Liver (tissue), 8 donors: ENCODE measurements at regions not wholly inside any gene's neighbourhood (a gene's known extent, or its start where the extent isn't known, plus 50 kb on each side); places are given as distances from the start of the nearest gene placed in this dataset.

ENCODE experiments used
- DNase-seq: peaks from one replicate; pipeline ENCODE4 v3.0.0-alpha.2; 2017; ENCODE audit warnings: low spot score
- H3K27ac ChIP-seq, 2 donors: one replicate each; pipeline ENCODE4 v1.7.0; 2013; ENCODE audit warnings: inconsistent platforms in 2 of 2, low read length in 2 of 2, control low read depth in 1 of 2, low read depth in 1 of 2, mild to moderate bottlenecking in 1 of 2
- H3K27me3 ChIP-seq, 4 donors: one replicate each; pipeline versions ENCODE4 v1.6.1 to v1.7.0; 2013; ENCODE audit warnings: low read length in 3 of 4, inconsistent platforms in 1 of 4, mild to moderate bottlenecking in 1 of 4, moderate library complexity in 1 of 4; ENCODE audit not compliant: control insufficient read depth in 4 of 4, insufficient read depth in 4 of 4
- H3K36me3 ChIP-seq, 4 donors: one replicate each; pipeline versions ENCODE4 v1.6.1 to v1.7.0; 2013; ENCODE audit warnings: low read length in 3 of 4, mild to moderate bottlenecking in 3 of 4, low read depth in 1 of 4, moderate library complexity in 1 of 4; ENCODE audit not compliant: control insufficient read depth in 4 of 4, insufficient read depth in 3 of 4
- H3K4me1 ChIP-seq, 4 donors: one replicate each; pipeline versions ENCODE4 v1.6.1 to v1.7.0; 2013; ENCODE audit warnings: low read length in 3 of 4, mild to moderate bottlenecking in 3 of 4, moderate library complexity in 1 of 4; ENCODE audit not compliant: control insufficient read depth in 4 of 4, insufficient read depth in 4 of 4
- H3K4me3 ChIP-seq, 3 donors: one replicate each; pipeline versions ENCODE4 v1.6.1 to v1.7.0; 2013; ENCODE audit warnings: low read length in 3 of 3, control low read depth in 1 of 3, low read depth in 1 of 3, mild to moderate bottlenecking in 1 of 3
- H3K9ac ChIP-seq, 2 donors: one replicate each; pipeline ENCODE4 v1.7.0; 2013; ENCODE audit warnings: low read length in 2 of 2, mild to moderate bottlenecking in 2 of 2, moderate library complexity in 2 of 2, control low read depth in 1 of 2, low read depth in 1 of 2
- H3K9me3 ChIP-seq, 4 donors: one replicate each; pipeline versions ENCODE4 v1.6.1 to v1.7.0; 2013; ENCODE audit warnings: low read length in 3 of 4; ENCODE audit not compliant: control insufficient read depth in 4 of 4
- EGR1 ChIP-seq, 2 donors: IDR thresholded peaks; 2 replicates each; pipeline ENCODE4 v1.6.1; 2016 to 2018; ENCODE audit warnings: antibody characterized with exemption in 2 of 2, low read depth in 2 of 2
- FOXA1 ChIP-seq: IDR thresholded peaks from 2 replicates; pipeline ENCODE4 v1.6.1; 2016; ENCODE audit warnings: antibody characterized with exemption
- FOXA2 ChIP-seq: IDR thresholded peaks from 2 replicates; pipeline ENCODE4 v1.6.1; 2016; ENCODE audit warnings: antibody characterized with exemption
- GABPA ChIP-seq, 2 donors: IDR thresholded peaks in 1 of 2; conservative IDR thresholded peaks in 1 of 2; 2 replicates each; pipeline ENCODE4 v1.6.1; 2016; ENCODE audit warnings: antibody characterized with exemption in 2 of 2, mild to moderate bottlenecking in 1 of 2, moderate library complexity in 1 of 2
- HNF4A ChIP-seq, 2 donors: conservative IDR thresholded peaks; 2 replicates each; pipeline ENCODE4 v1.6.1; 2016; ENCODE audit warnings: antibody characterized with exemption in 2 of 2, mild to moderate bottlenecking in 2 of 2
- HNF4G ChIP-seq: IDR thresholded peaks from 2 replicates; pipeline ENCODE4 v1.6.1; 2016; ENCODE audit warnings: antibody characterized with exemption
- JUND ChIP-seq, 2 donors: IDR thresholded peaks; 2 replicates each; pipeline ENCODE4 v1.6.1; 2016; ENCODE audit warnings: antibody characterized with exemption in 2 of 2
- NR2F2 ChIP-seq: IDR thresholded peaks from 2 replicates; pipeline ENCODE4 v1.6.1; 2016; ENCODE audit warnings: antibody characterized with exemption
- RAD21 ChIP-seq, 2 donors: IDR thresholded peaks; 2 replicates each; pipeline ENCODE4 v1.6.1; 2016; ENCODE audit warnings: antibody characterized with exemption in 2 of 2, mild to moderate bottlenecking in 2 of 2
- RXRA ChIP-seq, 2 donors: IDR thresholded peaks; 2 replicates each; pipeline ENCODE4 v1.6.1; 2017 to 2018; ENCODE audit warnings: antibody characterized with exemption in 2 of 2, mild to moderate bottlenecking in 1 of 2
- SP1 ChIP-seq: IDR thresholded peaks from 2 replicates; pipeline ENCODE4 v1.6.1; 2018; ENCODE audit warnings: antibody characterized with exemption, mild to moderate bottlenecking
- TAF1 ChIP-seq: conservative IDR thresholded peaks from 2 replicates; pipeline ENCODE4 v1.6.1; 2016; ENCODE audit warnings: antibody characterized with exemption, mild to moderate bottlenecking
- YY1 ChIP-seq: IDR thresholded peaks from 2 replicates; pipeline ENCODE4 v1.6.1; 2016; ENCODE audit warnings: antibody characterized with exemption, mild to moderate bottlenecking
- WGBS: extraction: QIAGEN DNeasy Blood & Tissue Kit; methylation state at CpG from one replicate; pipeline ENCODE4 v1.1.7; 2013; 5-methylcytosine and 5-hydroxymethylcytosine counted together
- TF ChIP-seq, protein P1 (sequence below): IDR thresholded peaks from 2 replicates; pipeline ENCODE4 v1.6.1; 2016; ENCODE audit warnings: antibody characterized with exemption
- TF ChIP-seq, protein P2 (sequence below): IDR thresholded peaks from 2 replicates; pipeline ENCODE4 v1.6.1; 2016; ENCODE audit warnings: antibody characterized with exemption
- TF ChIP-seq, protein P3 (sequence below): IDR thresholded peaks from 2 replicates; pipeline ENCODE4 v1.6.1; 2016; ENCODE audit warnings: antibody characterized with exemption, mild to moderate bottlenecking
- TF ChIP-seq, protein P4 (sequence below): fragments of 150-350 bp; IDR thresholded peaks from 2 replicates; pipeline ENCODE4 v1.5.1; 2017; ENCODE audit warnings: improper control_type of control experiment, low read depth, low read length; ENCODE audit not compliant: missing input control
- TF ChIP-seq, protein P5 (sequence below): IDR thresholded peaks from 2 replicates; pipeline ENCODE4 v1.6.1; 2016; ENCODE audit warnings: antibody characterized with exemption
- donor health status: healthy.
- donor health status: healthy.
- donor health status: healthy.
- donor health status: healthy.
- donor health status: healthy.

DNA sequence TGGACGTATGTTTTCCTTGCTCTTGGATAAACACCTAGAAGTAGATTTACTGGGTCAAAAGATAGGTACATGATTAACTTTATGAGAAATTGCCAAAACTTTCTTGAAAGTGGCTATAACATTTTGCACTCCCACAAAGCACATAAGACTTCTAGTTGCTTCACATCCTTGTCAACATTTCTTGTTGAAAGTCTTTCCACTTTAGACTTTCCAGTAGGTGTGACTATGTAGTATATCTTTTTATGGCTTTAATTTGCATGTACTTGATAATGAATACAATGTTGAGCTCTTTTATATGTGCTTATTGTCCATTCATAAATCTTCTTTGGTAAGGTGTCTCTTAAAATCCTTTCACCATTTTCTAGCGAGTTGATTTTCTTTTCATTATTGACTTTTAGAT is 241.2 kb upstream of the RPL38 start:
- H3K27ac ChIP-seq = no peak overlapping the region
- H3K4me3 ChIP-seq = no peak overlapping the region
- no peak overlapping the region for H3K9ac ChIP-seq
- no peaks in the 10 kb centered on the region for H3K27me3 ChIP-seq
- TF ChIP-seq TAF1 (no peak), GABPA (IDR thresholded peaks at IDR 0.05 in 1 of 2, conservative IDR thresholded peaks at IDR 0.05 in 1 of 2) (no peak), RXRA (IDR thresholded peaks at IDR 0.05) (no peak), FOXA2 (no peak), HNF4A (conservative IDR thresholded peaks at IDR 0.05) (no peak), JUND (IDR thresholded peaks at IDR 0.05) (no peak), YY1 (no peak), FOXA1 (no peak), EGR1 (IDR thresholded peaks at IDR 0.05; ENCODE audit: low read depth in 2 of 2) (no peak), RAD21 (IDR thresholded peaks at IDR 0.05) (no peak), HNF4G (no peak), NR2F2 (no peak), SP1 (no peak)
- TF ChIP-seq, protein P1, sequence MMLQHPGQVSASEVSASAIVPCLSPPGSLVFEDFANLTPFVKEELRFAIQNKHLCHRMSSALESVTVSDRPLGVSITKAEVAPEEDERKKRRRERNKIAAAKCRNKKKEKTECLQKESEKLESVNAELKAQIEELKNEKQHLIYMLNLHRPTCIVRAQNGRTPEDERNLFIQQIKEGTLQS = no peak
- TF ChIP-seq, protein P2, sequence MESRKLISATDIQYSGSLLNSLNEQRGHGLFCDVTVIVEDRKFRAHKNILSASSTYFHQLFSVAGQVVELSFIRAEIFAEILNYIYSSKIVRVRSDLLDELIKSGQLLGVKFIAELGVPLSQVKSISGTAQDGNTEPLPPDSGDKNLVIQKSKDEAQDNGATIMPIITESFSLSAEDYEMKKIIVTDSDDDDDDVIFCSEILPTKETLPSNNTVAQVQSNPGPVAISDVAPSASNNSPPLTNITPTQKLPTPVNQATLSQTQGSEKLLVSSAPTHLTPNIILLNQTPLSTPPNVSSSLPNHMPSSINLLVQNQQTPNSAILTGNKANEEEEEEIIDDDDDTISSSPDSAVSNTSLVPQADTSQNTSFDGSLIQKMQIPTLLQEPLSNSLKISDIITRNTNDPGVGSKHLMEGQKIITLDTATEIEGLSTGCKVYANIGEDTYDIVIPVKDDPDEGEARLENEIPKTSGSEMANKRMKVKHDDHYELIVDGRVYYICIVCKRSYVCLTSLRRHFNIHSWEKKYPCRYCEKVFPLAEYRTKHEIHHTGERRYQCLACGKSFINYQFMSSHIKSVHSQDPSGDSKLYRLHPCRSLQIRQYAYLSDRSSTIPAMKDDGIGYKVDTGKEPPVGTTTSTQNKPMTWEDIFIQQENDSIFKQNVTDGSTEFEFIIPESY = no peak
- TF ChIP-seq, protein P3, sequence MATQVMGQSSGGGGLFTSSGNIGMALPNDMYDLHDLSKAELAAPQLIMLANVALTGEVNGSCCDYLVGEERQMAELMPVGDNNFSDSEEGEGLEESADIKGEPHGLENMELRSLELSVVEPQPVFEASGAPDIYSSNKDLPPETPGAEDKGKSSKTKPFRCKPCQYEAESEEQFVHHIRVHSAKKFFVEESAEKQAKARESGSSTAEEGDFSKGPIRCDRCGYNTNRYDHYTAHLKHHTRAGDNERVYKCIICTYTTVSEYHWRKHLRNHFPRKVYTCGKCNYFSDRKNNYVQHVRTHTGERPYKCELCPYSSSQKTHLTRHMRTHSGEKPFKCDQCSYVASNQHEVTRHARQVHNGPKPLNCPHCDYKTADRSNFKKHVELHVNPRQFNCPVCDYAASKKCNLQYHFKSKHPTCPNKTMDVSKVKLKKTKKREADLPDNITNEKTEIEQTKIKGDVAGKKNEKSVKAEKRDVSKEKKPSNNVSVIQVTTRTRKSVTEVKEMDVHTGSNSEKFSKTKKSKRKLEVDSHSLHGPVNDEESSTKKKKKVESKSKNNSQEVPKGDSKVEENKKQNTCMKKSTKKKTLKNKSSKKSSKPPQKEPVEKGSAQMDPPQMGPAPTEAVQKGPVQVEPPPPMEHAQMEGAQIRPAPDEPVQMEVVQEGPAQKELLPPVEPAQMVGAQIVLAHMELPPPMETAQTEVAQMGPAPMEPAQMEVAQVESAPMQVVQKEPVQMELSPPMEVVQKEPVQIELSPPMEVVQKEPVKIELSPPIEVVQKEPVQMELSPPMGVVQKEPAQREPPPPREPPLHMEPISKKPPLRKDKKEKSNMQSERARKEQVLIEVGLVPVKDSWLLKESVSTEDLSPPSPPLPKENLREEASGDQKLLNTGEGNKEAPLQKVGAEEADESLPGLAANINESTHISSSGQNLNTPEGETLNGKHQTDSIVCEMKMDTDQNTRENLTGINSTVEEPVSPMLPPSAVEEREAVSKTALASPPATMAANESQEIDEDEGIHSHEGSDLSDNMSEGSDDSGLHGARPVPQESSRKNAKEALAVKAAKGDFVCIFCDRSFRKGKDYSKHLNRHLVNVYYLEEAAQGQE = no peak
- TF ChIP-seq, protein P4, sequence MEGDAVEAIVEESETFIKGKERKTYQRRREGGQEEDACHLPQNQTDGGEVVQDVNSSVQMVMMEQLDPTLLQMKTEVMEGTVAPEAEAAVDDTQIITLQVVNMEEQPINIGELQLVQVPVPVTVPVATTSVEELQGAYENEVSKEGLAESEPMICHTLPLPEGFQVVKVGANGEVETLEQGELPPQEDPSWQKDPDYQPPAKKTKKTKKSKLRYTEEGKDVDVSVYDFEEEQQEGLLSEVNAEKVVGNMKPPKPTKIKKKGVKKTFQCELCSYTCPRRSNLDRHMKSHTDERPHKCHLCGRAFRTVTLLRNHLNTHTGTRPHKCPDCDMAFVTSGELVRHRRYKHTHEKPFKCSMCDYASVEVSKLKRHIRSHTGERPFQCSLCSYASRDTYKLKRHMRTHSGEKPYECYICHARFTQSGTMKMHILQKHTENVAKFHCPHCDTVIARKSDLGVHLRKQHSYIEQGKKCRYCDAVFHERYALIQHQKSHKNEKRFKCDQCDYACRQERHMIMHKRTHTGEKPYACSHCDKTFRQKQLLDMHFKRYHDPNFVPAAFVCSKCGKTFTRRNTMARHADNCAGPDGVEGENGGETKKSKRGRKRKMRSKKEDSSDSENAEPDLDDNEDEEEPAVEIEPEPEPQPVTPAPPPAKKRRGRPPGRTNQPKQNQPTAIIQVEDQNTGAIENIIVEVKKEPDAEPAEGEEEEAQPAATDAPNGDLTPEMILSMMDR = no peak
- TF ChIP-seq, protein P5, sequence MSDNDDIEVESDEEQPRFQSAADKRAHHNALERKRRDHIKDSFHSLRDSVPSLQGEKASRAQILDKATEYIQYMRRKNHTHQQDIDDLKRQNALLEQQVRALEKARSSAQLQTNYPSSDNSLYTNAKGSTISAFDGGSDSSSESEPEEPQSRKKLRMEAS = no peak
- no peak for DNase-seq
- H3K9me3 ChIP-seq = peaks cover 0 to 4% (median 0%) of the 10 kb centered on the region in 4 donors
- H3K4me1 ChIP-seq = no peaks in the 10 kb centered on the region
- H3K36me3 ChIP-seq = no peaks in the 10 kb centered on the region
- WGBS = 47% methylated on average over 2 of the region's 2 CpGs
